ENCODE measurements at regions not wholly inside any gene's neighbourhood (a gene's known extent, or its start where the extent isn't known, plus 50 kb on each side); places are given as distances from the start of the nearest gene placed in this dataset.

GRCh38 chr3:82508-82907 lies 114.1 kb upstream of the CHL1 start:
- DNase-seq: no peak

- no peak for DNase-seq
Observed at GRCh38 chr3:83096-83495, 113.5 kb upstream of the CHL1 start.

DNA sequence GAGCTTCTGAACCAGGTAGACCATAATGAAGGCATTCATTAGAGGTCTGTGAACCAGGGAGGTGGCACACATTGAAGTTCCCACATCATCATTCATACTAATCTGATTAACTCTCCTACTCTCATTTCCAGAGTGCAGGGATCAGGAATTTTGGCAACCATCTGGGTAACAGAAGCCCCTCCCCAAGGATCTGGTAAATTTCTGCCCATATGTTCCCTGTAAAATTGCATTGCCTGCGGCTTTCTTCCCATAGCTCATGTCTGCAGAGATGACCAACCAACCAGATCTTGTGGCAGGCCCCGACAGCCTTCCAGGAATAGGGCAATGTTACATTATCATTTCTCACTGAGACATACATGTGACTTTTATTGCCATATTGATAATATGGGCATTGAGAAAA lies 111.4 kb upstream of the CHL1 start:
- DNase-seq: no peak

- DNase-seq: no peak
Observed at GRCh38 chr3:88267-88666, 108.3 kb upstream of the CHL1 start.

- DNase-seq: no peak
Observed at GRCh38 chr3:93746-94145, 102.8 kb upstream of the CHL1 start.

- DNase-seq: no peak
Observed at GRCh38 chr3:96259-96658, 100.3 kb upstream of the CHL1 start.

DNA sequence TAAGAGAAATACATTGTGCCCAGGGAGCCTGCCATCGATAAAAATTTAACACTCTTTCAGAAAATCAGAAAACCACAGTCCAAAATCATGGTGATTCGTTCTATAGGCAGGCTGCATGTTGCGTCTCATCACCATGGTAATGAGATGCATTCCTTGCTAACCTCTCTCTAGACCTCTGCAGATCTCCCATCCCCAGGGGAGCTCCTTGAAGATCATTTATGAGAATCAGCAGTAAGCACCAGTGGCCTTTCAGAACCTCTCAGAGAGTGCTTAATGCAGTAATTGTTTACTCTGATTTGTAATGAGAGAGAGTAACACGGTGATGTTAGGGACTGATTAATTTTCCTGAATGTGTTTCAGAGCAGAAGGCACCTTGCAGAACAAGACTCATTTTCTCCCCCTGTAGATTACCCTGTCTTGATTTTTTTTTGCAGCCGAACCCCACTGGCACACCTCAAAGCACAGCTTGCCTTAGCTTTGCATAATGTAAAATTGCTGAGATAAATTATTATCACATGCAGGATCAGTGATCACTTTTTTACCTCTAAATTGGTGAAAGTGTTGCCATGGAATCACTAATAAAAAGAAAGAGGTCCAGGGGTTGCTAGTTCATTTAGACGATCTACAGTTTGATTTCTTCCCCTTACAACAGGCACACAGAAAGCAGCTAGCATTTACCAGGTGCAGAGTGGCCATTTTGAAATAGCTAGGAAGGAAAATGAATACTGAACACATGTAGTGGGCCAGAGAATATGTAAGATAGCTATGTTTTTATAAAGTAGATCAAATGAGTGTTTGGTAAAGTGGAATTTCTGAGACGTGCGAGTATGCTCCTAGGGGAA lies 98.9 kb upstream of the CHL1 start:
- no peak for DNase-seq

DNA sequence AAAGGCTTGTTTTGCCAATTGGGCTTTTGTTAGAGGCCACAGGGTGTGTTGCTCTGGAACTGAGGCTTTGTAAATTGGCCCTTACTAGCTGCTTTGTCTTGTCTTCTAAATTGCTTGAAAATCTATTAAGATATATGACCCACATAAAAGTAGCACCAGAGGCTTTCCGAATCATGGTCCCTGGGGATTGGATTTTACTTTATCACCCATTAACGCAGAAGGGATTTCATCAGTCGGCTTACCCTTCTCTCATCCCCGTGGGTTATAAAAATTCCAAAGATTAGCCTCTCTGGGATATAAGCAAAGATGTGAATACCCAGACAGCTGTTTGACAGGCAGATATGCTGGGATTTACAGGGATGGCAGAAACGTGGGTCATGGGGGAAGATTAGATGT lies 98.3 kb upstream of the CHL1 start:
- DNase-seq: no peak

DNA sequence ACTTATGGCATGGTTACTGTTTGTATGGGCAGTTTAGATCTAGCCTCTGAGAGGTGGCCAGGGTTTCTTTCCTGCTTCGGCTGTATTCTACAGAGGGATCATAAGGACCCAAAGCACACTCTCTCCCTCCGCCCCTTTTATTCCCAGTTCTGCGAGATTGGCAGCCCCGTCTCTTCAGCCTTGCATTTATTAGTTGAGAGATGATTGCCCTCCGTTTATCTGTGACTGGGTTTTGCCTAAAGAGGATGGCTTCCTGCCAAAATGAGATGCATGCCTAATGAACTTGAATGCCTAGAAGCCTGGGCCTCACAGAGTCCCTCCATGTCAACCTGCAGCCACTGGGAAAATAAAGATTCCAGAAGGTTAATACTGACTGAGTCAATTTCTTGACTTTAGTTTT lies 97.1 kb upstream of the CHL1 start:
- no peak for DNase-seq

DNA sequence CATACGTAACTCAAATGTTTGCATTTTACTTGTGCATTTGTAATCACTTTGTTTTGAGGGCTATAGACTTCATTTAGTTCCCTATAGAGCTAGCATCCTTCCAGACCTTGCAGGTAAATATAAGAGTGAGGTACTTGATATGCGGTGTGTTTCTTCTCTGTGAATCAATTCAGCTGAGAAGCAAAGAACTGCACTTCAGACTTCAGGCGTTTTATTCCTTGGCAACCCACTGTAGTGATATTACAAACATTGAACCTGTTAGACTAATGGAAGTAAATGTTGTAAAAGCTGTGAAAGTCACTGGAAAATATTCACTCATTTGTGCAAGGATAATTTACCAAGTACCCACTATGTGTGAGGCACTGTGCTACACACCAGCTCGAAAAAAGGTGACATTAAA lies 94.1 kb upstream of the CHL1 start:
- no peak for DNase-seq

DNA sequence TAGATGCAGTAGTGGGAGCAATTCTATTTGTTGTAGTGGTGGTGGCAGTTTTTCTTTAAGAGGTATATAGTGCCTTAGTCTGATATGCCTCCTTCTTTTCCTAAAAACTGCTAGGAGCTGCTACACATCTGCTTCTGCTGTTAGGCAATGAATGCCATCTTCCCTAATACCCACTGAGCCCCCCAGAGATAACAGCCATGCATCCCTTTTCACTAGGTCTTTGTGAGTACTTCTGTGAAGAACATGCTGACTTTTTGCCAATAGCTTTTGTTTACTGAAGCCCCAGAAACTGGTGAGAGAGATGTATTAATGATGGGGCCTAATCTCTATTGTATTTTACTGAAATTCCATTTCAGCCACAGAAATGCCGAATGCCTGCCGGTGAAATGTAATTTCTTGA lies 92.6 kb upstream of the CHL1 start:
- no peak for DNase-seq

GRCh38 chr3:105585-105984 lies 91.0 kb upstream of the CHL1 start:
- no peak for DNase-seq

- no peak for DNase-seq
Observed at GRCh38 chr3:106619-107018, 89.9 kb upstream of the CHL1 start.

- no peak for DNase-seq
Observed at GRCh38 chr3:111143-112069, 85.2 kb upstream of the CHL1 start.

GRCh38 chr3:112773-113172 lies 83.8 kb upstream of the CHL1 start:
- no peak for DNase-seq

- DNase-seq: no peak
Observed at GRCh38 chr3:118666-119065, 77.9 kb upstream of the CHL1 start.

DNA sequence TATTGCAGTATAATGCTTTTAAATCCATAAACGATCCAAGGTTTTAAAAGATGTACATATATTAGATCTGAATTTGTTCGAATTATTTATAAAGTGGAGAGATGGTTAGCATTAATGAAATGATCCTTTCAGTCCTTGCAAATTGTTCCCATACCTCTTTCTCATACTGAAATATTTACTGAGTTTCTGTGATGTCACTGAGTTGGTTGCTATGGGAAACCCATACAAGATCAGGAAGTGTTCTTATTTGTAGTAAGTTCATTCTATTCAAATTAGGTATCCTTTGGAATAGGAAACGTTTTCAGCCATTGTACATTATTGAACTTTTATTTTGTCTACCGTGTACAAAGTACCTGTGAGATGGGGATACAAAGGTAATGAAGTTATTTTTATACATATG lies 73.2 kb upstream of the CHL1 start:
- no peak for DNase-seq

GRCh38 chr3:124557-125179 lies 71.9 kb upstream of the CHL1 start:
- no peak for DNase-seq

DNA sequence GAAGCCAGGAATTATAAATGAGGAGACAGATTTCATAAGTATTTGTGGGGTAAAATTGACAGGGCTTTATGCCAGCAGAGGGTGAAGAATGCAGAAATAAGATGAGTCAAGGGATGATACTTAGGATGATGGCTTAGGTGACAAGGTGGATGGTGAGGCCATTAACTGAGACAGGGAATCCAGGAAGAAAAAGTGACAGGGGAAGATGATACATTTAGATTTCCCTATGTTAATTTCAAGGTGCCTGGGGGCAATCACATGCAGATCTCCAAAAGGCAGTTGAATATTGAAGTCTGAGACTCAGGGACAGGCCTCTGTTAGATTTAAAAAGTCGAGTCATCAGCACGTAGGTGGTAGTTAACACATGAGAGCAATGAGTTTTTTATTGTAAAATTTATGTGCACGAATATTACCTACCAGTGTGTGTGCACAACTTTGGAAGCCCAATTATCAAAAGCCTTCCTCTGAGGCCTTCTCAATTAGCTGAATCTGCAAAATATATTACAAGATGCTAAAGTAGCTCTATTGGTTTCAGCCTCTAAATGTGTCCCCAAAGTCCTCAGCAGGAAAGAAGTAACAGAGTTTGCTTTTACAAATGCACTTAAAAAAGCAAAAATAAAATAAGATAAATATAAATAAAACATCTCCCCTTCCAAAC lies 67.9 kb upstream of the CHL1 start:
- no peak for DNase-seq

- no peak for DNase-seq
Observed at GRCh38 chr3:131151-131888, 65.2 kb upstream of the CHL1 start.

- DNase-seq: no peak
Observed at GRCh38 chr3:132378-132777, 64.2 kb upstream of the CHL1 start.

GRCh38 chr3:132904-133303 lies 63.7 kb upstream of the CHL1 start:
- no peak for DNase-seq

All from CD4-positive, alpha-beta T cell treated with Interleukin-21 for 1 hour (primary cell).